Ammon's horn (tissue), 1 donor: ENCODE measurements at regions not wholly inside any gene's neighbourhood (a gene's known extent, or its start where the extent isn't known, plus 50 kb on each side); places are given as distances from the start of the nearest gene placed in this dataset.
"Not testable (repeated sequence)": the region's sequence is repeated elsewhere in the genome, so short reads cannot be mapped to it uniquely, and the experiment has no call there.

Source experiments
- DNase-seq: peaks from one replicate; pipeline ENCODE4 v3.0.0-alpha.2; 2016; ENCODE audit warnings: low spot score

DNA sequence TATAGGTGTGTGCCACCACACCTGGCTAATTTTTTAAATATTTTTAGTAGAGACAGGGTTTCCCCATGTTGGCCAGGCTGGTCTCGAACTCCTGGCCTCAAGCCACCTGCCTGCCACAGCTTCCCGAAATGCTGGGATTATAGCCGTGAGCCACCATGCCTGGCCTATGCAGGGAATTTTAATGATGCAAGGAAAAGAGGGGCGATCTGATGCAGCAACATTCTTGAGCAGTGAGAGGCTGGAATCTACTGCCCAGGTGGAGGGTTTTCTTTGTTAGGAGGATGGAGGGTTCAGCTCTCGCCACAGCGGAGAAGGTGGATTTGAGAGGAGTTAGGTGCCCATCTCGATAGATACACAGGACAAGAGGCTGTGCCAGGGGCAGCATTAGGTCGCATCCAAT is 332.3 kb downstream of the GATA3 start:
- DNase-seq: no peak

- no peak for DNase-seq
These were observed 335.1 kb downstream of the GATA3 start for GRCh38 chr10:8389630-8390029.

GRCh38 chr10:8392216-8392615 is 337.7 kb downstream of the GATA3 start:
- no peak for DNase-seq

DNA sequence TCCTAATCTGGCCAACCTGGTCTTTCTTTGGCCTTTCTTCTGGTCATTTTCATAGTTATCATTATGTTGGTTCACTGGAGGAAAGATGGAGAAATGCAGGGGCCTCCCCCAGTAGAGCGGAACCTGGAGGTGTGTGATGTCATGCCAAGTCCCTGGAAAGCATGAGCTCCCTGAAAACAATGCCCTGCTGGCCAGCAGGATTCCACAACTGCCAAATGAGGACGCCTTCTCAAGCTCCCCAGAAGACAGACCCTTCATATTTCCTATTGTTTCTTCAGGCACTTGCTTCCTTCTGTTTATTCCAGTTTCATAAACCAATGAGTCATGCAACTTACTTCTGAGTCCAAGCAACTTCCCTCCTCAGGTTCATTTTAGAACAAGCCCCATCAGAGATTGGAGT is 339.0 kb downstream of the GATA3 start:
- no peak for DNase-seq

DNA sequence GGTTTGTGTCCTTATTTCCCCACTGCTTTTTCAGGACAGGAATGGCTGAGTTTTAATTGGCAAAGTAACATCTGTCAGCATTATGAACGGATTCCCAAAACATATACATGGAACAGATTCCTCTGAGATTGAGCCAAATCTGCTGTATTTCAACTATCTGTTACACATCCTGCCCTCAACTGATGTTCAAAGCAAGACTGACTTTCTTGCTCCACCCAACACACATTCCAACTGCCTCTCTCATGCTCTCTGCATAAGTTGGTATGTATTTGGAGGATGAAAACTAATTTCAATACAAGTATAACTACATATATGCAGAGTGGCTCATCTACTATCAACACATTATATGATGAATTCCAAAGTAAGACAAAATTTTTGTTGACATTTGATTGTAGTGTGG is 342.2 kb downstream of the GATA3 start:
- DNase-seq: no peak

DNA sequence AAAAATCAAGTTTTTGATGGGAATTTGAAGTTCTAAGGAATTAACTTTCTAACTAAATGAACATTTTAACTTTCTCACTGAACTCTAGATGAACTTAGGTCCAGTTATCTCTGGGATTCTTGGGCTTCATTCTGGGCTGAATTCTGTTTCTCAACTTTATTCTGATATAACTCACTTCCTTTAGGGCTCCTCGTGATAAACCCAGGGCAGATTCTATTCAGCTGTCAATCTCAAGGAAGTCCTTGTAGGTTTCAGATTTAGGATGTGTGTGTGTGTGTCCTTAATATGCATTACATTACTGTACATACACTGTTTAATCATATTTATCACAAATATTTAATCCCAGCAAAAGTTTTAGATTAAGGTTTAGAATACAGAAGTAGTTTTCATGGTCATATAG is 344.3 kb downstream of the GATA3 start:
- no peak for DNase-seq

- no peak for DNase-seq
These were observed 345.7 kb downstream of the GATA3 start for GRCh38 chr10:8400151-8400550.

DNA sequence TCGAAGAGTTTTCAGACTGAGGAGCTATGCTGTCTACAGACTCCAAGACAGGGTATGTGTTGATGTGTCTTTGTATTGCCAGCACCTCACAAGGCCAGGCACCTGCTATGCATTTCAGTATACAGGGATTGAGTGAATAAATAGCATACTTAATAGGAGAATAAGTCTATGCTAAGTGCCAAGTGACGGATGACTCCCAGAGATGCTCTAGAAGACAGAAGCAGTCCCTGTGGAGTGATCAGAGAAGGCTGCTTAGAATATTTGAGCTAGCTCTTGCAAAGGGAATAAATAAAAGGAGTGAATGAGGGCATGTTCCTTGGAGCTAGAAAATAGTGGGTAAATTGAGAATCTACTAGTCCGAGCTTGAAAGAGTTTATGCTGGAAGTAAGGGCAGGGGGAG is 346.4 kb downstream of the GATA3 start:
- no peak for DNase-seq

DNA sequence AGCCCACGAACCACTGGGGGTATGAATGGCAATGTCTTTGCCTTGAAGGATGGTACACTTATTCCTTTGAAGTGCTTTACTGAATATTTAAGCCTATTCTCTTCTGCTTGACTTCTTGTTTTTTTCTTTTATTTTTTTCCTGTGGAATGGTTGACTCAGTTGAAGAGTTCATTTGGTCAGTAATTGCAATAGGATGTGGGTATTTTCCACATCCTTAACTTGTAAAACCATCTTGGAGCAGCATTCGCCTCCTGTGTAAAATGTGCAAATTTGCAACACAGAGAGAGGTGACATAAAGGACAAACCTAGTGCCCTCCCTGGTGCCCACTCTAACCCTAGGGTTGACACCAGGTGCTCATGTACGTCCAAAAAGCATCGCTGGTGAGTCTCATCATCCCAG is 347.0 kb downstream of the GATA3 start:
- no peak for DNase-seq

- no peak for DNase-seq
These were observed 348.1 kb downstream of the GATA3 start for GRCh38 chr10:8402576-8402975.

GRCh38 chr10:8403711-8404371 is 349.4 kb downstream of the GATA3 start:
- DNase-seq: no peak

GRCh38 chr10:8404721-8405120 is 350.2 kb downstream of the GATA3 start:
- no peak for DNase-seq

DNA sequence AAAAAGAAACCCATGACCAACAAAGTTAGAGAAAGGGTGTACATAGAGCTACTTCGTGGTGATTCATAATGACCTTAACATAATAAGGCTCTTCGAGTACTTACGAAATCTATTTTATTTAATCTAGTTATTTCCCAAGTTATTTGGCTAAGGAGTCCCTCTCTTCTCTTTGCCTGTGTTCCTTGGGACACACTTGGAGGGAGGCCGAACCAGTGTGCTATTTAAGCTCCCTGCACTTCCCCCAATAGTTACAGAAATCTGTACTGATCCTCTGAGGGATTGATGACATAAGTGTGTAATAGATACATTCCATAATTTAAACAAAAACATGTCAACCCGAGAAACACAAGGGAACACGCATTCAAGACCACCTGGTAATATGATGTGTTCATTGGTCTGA is 351.1 kb downstream of the GATA3 start:
- DNase-seq: no peak

DNA sequence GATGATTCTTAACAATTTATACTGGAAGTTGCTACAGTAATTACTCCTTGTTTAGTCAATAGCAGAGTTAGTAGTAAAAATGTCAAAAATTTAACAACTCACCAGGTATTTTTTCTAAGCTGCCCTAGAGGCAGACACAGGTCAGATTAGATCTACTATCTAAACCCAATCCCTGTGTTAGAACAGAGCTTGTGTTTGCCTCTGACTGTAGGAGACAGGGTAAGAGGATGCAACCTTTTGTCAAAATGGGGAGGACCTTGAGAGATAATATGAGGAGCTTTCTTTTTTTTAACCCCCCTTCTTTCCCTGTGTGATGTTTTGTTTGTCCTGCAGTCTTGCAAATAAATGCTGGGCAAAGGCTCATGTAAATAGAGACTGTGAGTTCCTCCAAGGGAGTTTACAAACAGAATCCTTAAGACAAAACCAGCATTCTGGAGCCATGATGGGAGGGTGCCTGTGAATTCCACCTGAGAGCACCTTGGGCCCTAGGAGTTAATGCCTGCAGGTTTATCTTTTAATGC is 353.1 kb downstream of the GATA3 start:
- no peak for DNase-seq

DNA sequence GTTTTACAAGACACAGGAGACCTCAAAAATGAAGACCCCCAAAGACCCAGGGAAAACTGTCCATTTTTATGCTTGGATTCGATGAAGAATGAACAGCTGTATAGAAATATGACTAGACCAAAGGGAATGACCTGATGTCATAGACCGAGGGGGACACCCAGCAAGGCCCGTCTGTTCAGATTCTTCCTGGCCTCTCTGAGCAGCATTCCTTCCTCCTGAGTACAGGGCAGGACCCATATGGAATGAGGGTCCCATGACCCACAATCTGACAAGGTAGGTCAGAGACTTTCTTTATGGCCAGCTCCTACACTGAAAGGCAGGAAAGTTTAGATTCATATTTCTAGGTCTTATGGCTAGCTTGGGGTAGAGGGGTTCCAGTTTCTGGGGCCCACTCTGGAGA is 356.0 kb downstream of the GATA3 start:
- no peak for DNase-seq

- DNase-seq: no peak
These were observed 358.1 kb downstream of the GATA3 start for GRCh38 chr10:8412541-8412940.

DNA sequence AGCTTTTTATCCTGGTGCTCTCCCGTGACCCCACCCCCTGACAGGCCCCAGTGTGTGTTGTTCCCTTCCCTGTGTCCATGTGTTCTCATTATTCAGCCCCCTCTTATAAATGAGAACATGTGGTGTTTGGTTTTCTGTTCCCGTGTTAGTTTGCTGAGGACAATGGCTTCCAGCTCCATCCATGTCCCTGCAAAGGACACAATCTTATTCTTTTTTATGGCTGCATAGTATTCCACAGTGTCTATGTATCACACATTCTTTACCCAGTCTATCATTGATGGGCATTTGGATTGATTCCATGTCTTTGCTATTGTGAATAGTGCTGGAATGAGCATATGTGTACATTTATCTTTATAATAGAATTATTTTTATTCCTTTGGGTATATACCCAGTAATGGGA is 360.5 kb downstream of the GATA3 start:
- DNase-seq: not testable (repeated sequence)

DNA sequence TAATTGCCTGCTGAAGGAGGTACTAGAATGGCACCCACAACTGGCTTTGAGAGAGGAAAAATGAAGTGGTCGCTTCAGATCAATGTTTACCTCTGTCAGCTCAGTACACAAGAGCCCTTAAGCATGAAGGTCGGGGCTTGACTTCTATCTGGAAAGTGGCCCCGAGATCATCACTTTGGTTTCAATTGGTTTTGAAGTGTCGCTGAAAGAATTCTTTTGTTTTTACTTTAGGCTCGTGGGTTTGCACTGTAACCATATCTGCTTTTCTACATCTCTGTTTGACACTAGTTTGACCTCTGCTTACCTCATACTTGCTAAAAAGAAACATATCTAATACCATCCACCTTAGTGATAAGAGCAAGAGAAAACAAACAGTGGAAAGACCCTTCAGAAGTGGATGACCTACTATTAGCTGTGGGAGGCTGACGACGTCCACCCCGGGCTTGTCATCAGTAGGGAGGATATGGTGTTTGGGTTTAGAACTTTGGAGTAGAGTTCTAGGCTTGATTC is 361.8 kb downstream of the GATA3 start:
- DNase-seq: no peak

DNA sequence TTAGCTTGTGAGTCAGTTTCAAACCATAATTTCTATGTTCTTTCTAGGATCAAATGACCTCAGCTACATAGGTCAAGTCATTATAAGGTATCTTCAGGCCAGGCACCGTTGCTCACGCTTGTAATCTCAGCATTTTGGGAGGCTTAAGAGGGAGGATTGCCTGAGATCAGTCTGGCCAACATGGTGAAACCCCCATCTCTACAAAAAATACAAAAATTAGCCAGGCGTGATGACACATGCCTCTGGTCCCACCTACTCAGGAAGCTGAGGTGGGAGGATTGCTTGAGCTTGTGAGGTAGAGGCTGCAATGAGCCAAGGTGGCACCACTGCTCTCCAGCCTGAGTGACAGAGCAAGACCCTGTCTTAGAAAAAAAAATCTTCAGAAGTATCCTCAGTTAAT is 362.3 kb downstream of the GATA3 start:
- no peak for DNase-seq

GRCh38 chr10:8417631-8418030 is 363.1 kb downstream of the GATA3 start:
- no peak for DNase-seq

DNA sequence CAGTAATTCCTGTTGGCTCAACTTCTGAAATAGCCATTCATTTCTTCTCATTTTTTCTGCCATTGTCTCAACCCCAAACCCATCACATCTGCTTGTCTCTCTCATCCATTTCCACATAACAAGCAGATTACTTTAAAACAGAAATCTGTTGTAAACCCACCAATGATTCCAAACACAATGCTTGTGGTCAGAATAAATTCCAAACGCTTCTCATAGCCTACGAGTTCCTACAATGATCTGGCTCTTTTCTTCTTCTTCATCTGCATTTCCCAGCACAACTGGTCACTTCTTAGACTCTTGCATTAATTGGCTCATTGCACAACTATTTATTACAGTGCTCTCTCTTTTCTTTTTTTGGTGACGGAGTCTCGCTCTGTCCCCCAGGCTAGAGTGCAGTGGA is 364.1 kb downstream of the GATA3 start:
- no peak for DNase-seq

DNA sequence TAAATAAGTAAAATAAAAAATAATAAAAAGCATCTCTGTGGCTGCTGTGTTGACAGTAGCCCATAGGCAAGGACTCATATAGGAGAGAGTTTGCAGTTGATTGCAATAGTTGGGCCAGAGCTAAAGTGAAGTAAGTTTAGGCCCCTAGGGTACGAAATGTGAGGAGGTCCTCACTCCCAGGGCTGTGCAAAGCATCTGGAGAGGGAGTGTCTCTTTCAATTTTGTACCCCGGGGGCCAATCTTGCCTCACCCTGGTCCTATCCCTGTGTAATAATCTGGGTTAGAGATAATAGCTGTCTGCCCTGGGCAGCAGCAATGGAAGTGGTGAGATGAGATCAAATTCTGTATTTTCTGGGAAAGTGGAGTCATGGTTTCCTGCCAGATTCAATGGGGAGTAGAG is 365.7 kb downstream of the GATA3 start:
- no peak for DNase-seq

GRCh38 chr10:8424555-8425211 is 370.2 kb downstream of the GATA3 start:
- DNase-seq: no peak

- DNase-seq: no peak
These were observed 374.2 kb downstream of the GATA3 start for GRCh38 chr10:8428654-8429053.
